22Rv1 (cell line): ENCODE measurements at regions not wholly inside any gene's neighbourhood (a gene's known extent, or its start where the extent isn't known, plus 50 kb on each side); places are given as distances from the start of the nearest gene placed in this dataset.
"Not testable (repeated sequence)": the region's sequence is repeated elsewhere in the genome, so short reads cannot be mapped to it uniquely, and the experiment has no call there.

Experiments
- CTCF ChIP-seq: fragments of 450-650 bp; IDR thresholded peaks from 2 replicates; pipeline ENCODE4 v1.5.1; 2017; ENCODE audit warnings: mild to moderate bottlenecking
- ZFX ChIP-seq: fragments of 450-650 bp; IDR thresholded peaks from 2 replicates; pipeline ENCODE4 v1.6.1; 2017; ENCODE audit warnings: antibody characterized with exemption, borderline replicate concordance

- TF ChIP-seq CTCF: 0 out of 2 replicates have a peak, but pooled peaks have one; percentile 12
- TF ChIP-seq ZFX: not testable (repeated sequence)
These were observed 699.8 kb downstream of the XPNPEP1 start for GRCh38 chr10:109223533-109223932.
